H1 (cell line): ENCODE measurements at regions not wholly inside any gene's neighbourhood (a gene's known extent, or its start where the extent isn't known, plus 50 kb on each side); places are given as distances from the start of the nearest gene placed in this dataset.

Experiments
- ATF3 ChIP-seq: IDR thresholded peaks from 2 replicates; pipeline ENCODE4 v1.6.1; 2011; ENCODE audit warnings: low read depth, mild to moderate bottlenecking, low read length; ENCODE audit not compliant: insufficient read depth
- BRCA1 ChIP-seq: IDR thresholded peaks from 2 replicates; pipeline ENCODE4 v1.6.1; 2012; ENCODE audit warnings: low read depth, low read length, improper control_type of control experiment
- POLR2AphosphoS5 ChIP-seq: IDR thresholded peaks from 2 replicates; pipeline ENCODE4 v1.6.1; 2011; ENCODE audit warnings: low read depth, low read length
- RFX5 ChIP-seq: IDR thresholded peaks from 2 replicates; pipeline ENCODE4 v1.6.1; 2011; ENCODE audit warnings: low read depth, low read length, improper control_type of control experiment, borderline replicate concordance
- SRF ChIP-seq: IDR thresholded peaks from 2 replicates; pipeline ENCODE4 v1.6.1; 2011; ENCODE audit warnings: mild to moderate bottlenecking, low read depth, low read length, moderate library complexity

DNA sequence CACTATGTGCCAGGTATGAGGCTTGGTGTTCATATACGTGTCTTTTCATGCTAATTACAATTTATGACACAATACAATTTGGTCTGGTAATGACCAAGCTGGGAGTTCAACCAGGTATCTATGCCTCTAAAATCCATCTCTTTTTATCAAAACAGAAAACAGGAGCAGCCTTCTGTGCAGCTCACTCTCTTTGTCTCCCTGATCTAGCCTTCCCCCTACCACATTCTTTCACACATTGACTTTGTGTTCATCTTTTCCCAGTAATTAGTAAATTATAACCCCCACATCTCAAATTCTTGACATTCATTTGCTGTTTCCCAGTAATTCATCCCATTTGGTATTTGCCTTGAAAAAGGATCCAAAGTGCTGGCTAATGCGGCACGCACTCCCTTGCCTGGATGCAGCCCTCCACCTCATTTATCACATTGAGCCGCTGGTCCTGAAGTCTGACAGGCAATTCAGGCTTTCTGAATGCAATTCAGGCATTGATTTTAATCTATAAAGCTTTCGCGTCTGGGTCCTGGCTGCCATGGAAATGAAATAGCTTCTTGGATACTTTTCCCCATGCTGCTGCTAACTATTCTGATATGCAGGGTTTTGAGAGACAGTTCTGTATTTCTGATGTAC is 112.5 kb upstream of the ANKRD1 start:
- TF ChIP-seq RFX5 (no peak), SRF (no peak), BRCA1 (no peak), ATF3 (no peak), POLR2AphosphoS5 (no peak)
